ENCODE measurements at regions not wholly inside any gene's neighbourhood (a gene's known extent, or its start where the extent isn't known, plus 50 kb on each side); places are given as distances from the start of the nearest gene placed in this dataset.

DNA sequence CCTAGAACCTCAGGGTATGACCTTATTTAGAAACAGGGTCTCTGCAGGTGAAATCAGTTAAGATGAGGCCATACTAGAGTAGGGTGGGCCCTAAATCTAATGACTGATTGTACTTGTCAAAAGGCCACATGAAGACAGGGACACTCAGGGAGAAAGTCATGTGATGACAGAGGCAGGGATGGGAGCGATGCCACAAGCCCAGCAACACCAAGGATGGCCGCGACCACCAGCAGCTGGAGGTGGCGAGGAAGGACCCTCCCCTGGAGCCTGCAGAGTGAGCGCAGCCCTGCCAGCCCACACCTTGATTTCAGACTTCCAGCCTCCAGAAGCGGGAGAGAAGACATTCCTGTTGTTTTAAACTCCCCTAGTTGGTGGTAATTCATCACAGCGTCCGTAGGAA lies 199.9 kb downstream of the PHETA1 start:
- DNase-seq (ENCODE audit: low read depth, low spot score): no peak
- no peak overlapping the region for H3K9ac ChIP-seq (ENCODE audit: control insufficient read depth, insufficient read depth, low read length)
- FAIRE-seq: no peak
- ChIA-PET POLR2A (no interaction called here), CTCF (no interaction called here), SMC1A (ENCODE audit: uncharacterized antibody, unreplicated experiment) (no interaction called here), RAD21 (ENCODE audit: unreplicated experiment) (no interaction called here)
- TF ChIP-seq SRF (IDR thresholded peaks at IDR 0.05; ENCODE audit: low read depth in 2 of 2, low read length in 2 of 2) (no peak), SIN3A (IDR thresholded peaks at IDR 0.05; ENCODE audit: low read depth, low read length) (no peak), HDAC6 (IDR thresholded peaks at IDR 0.05; ENCODE audit: unreplicated experiment) (no peak), EED (IDR thresholded peaks at IDR 0.05; ENCODE audit: low read depth) (no peak), KDM1A (IDR thresholded peaks at IDR 0.05; ENCODE audit: borderline replicate concordance) (no peak), CHD1 (IDR thresholded peaks at IDR 0.05; ENCODE audit: low read depth, low read length) (no peak), NR2C2 (IDR thresholded peaks at IDR 0.05; ENCODE audit: borderline replicate concordance, control insufficient read depth, insufficient read length, low read depth) (no peak), SMAD5 (IDR thresholded peaks at IDR 0.05; ENCODE audit: low read depth) (no peak), NFYA (IDR thresholded peaks at IDR 0.05; ENCODE audit: borderline replicate concordance, low read depth, low read length) (no peak)
- TF ChIP-seq, protein P1, sequence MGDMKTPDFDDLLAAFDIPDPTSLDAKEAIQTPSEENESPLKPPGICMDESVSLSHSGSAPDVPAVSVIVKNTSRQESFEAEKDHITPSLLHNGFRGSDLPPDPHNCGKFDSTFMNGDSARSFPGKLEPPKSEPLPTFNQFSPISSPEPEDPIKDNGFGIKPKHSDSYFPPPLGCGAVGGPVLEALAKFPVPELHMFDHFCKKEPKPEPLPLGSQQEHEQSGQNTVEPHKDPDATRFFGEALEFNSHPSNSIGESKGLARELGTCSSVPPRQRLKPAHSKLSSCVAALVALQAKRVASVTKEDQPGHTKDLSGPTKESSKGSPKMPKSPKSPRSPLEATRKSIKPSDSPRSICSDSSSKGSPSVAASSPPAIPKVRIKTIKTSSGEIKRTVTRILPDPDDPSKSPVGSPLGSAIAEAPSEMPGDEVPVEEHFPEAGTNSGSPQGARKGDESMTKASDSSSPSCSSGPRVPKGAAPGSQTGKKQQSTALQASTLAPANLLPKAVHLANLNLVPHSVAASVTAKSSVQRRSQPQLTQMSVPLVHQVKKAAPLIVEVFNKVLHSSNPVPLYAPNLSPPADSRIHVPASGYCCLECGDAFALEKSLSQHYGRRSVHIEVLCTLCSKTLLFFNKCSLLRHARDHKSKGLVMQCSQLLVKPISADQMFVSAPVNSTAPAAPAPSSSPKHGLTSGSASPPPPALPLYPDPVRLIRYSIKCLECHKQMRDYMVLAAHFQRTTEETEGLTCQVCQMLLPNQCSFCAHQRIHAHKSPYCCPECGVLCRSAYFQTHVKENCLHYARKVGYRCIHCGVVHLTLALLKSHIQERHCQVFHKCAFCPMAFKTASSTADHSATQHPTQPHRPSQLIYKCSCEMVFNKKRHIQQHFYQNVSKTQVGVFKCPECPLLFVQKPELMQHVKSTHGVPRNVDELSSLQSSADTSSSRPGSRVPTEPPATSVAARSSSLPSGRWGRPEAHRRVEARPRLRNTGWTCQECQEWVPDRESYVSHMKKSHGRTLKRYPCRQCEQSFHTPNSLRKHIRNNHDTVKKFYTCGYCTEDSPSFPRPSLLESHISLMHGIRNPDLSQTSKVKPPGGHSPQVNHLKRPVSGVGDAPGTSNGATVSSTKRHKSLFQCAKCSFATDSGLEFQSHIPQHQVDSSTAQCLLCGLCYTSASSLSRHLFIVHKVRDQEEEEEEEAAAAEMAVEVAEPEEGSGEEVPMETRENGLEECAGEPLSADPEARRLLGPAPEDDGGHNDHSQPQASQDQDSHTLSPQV (IDR thresholded peaks at IDR 0.05): no peak
- TF ChIP-seq, protein P2, sequence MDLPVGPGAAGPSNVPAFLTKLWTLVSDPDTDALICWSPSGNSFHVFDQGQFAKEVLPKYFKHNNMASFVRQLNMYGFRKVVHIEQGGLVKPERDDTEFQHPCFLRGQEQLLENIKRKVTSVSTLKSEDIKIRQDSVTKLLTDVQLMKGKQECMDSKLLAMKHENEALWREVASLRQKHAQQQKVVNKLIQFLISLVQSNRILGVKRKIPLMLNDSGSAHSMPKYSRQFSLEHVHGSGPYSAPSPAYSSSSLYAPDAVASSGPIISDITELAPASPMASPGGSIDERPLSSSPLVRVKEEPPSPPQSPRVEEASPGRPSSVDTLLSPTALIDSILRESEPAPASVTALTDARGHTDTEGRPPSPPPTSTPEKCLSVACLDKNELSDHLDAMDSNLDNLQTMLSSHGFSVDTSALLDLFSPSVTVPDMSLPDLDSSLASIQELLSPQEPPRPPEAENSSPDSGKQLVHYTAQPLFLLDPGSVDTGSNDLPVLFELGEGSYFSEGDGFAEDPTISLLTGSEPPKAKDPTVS (IDR thresholded peaks at IDR 0.05; ENCODE audit: low read depth, low read length): no peak
- TF ChIP-seq, protein P3, sequence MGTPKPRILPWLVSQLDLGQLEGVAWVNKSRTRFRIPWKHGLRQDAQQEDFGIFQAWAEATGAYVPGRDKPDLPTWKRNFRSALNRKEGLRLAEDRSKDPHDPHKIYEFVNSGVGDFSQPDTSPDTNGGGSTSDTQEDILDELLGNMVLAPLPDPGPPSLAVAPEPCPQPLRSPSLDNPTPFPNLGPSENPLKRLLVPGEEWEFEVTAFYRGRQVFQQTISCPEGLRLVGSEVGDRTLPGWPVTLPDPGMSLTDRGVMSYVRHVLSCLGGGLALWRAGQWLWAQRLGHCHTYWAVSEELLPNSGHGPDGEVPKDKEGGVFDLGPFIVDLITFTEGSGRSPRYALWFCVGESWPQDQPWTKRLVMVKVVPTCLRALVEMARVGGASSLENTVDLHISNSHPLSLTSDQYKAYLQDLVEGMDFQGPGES (IDR thresholded peaks at IDR 0.05): no peak
- no peaks in the 10 kb centered on the region for H3K36me3 ChIP-seq (ENCODE audit: control insufficient read depth in 2 of 2, insufficient read depth in 2 of 2, low read length in 1 of 2)
- in situ Hi-C loops (cut with MboI) (no loop called here), intact Hi-C loops (cut with micrococcal nuclease; ENCODE audit: unreplicated experiment) (no loop called here)
- no peak overlapping the region for H3K27ac ChIP-seq (ENCODE audit: control insufficient read depth, insufficient read depth)
- no TSS peak for BruUV-seq (replicated peaks)
- no peak overlapping the region for H2AFZ ChIP-seq (ENCODE audit: control insufficient read depth, low read depth, low read length)
- H3K27me3 ChIP-seq (replicated peaks in 1 of 2; ENCODE audit: control insufficient read depth in 2 of 2, insufficient read depth in 2 of 2, low read length in 1 of 2): no peaks in the 10 kb centered on the region
- ATAC-seq: no peak
- H3K4me3 ChIP-seq: no peak overlapping the region
- H4K20me1 ChIP-seq (ENCODE audit: control insufficient read depth, insufficient read depth): no peaks in the 10 kb centered on the region
- H3K9me3 ChIP-seq (replicated peaks; ENCODE audit: control insufficient read depth, insufficient read depth, low read length): no peaks in the 10 kb centered on the region
- H3K79me2 ChIP-seq (ENCODE audit: control insufficient read depth, insufficient read depth, low read length): no peaks in the 10 kb centered on the region
- no peaks in the 10 kb centered on the region for H3K4me1 ChIP-seq (ENCODE audit: control insufficient read depth, insufficient read depth, low read length)
- H3K4me2 ChIP-seq (ENCODE audit: control insufficient read depth, insufficient read depth): no peak overlapping the region
- WGBS (ENCODE audit: insufficient coverage, insufficient replicate concordance, low lambda C conversion rate, missing lambda C conversion rate): 61% methylated on average over 8 of the region's 8 CpGs
